ENCODE measurements at regions not wholly inside any gene's neighbourhood (a gene's known extent, or its start where the extent isn't known, plus 50 kb on each side); places are given as distances from the start of the nearest gene placed in this dataset.

DNA sequence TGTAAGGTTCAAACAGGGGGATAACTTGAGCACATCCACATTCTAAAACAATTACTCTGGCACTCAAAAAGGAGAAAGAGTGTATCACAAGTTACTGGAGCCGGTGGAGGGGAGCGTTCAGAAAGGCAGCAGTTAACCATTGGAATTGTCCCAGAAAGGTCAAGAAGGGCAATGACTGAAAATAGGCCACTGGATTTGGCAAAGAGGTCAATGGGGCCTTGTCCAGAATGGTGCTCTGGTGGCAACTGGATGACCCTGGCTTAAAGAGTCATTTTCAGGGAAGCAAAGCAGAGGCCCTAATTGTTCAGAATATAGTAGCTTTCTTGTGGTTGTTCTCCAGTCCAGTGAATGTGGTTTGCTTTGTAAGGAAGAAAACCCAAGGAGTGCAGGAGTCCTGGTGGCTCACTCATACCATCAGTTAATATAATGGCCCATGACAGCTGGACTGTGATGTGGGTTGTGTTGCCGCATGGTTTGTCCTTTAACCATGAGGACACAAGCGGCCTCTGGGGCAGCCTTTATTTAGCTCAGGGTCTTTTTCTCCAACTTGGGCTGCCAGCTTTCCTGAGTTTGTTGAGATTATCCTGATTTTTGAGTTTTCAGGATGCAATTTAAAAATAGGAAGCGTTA is 142.8 kb upstream of the PELI2 start:
- no peak for TF ChIP-seq CTCF (IDR thresholded peaks at IDR 0.05)

DNA sequence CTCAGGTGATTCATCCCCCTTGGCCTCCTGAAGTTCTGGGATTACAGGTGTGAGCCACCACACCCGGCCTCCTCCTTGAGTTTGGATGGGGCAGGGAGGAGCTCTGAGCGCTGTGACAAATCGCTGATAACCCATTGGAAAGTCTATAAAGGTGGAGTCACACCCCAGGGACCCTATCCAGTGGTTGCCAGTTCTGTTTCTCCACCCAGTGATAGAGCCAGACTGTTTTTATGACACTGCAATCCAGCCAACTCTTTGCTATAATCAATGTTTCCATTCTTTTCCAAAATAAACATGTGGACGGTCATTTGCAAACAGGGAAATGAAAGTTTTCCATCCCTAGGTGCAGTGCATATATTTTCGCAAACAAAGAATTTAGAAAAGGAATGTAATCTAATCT is 142.0 kb upstream of the PELI2 start:
- TF ChIP-seq CTCF (IDR thresholded peaks at IDR 0.05): no peak

GRCh38 chr14:55976655-55977054 is 141.6 kb upstream of the PELI2 start:
- no peak for TF ChIP-seq CTCF (IDR thresholded peaks at IDR 0.05)

DNA sequence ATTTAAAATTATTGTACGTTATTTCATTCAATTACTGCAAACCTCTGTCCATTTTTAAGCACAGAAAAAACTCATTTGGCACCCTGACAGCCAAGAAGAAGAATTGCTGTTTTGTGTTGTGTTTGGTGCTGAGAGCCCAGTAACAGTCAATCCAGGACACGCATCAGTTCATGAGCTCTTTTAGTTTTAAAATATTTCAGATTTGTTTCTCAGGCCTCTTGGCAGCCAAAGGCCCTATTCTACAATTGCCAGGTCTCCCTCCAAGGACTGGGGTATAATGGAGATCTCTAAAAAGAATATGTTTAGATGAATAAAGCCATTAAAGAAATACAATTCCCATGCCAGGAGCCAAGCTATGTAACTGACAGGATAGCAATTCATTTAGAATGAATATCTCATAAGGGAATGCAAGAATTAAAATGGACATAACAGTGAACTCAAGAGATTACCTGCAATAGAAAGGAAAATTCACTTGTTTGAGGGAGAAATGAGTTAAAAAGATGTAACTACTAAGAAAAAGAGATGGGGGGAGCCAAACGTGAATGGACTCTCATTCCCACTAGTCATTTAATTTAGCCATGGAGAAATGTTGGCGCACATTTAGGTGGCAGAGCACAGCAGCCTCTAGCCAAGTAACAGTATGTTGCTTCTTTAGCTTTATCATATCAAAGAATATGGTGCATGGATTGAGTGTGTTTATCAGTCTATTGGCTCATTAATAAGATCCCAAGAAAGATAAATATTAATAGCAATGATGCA is 140.6 kb upstream of the PELI2 start:
- TF ChIP-seq CTCF (IDR thresholded peaks at IDR 0.05): no peak

DNA sequence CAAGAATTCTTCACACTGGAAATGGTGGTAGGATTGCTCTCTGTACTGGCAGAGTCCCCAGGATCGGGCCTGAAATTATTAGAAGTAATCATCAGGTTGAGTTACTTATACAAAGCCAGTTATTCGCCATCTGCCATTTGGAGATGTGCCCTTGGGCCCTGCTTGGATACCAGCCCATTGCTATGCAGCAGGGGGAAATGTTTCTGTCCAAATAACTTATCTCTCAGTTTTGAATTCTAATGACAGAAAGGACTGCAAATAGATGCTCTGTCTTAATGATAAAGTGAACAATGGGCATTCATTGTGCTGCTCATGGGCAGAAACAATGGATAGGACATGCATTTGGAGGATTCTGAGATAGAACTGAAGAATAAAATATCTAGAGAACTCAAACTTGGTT is 139.1 kb upstream of the PELI2 start:
- TF ChIP-seq CTCF (IDR thresholded peaks at IDR 0.05): no peak

GRCh38 chr14:55979781-55980180 is 138.4 kb upstream of the PELI2 start:
- no peak for TF ChIP-seq CTCF (IDR thresholded peaks at IDR 0.05)

DNA sequence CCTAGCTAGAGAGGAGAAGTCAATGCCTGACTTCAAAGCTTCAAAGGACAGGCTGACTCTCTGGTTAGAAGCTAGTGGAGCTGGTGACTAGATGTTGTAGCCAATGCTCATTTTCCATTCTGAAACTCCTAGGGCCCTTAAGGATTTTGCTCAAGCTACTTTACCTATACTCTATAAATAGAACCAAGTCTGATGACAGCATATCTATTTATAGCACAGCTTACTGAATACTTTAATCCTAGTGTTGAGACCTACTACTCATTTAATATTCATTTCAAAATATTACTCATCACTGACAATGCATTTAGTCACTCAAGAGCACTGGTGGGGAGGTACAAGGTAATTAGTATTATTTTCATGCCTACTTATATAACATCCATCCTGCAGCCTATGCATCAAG is 137.2 kb upstream of the PELI2 start:
- TF ChIP-seq CTCF (IDR thresholded peaks at IDR 0.05): no peak

All from LNCAP (cell line).